ENCODE measurements at regions not wholly inside any gene's neighbourhood (a gene's known extent, or its start where the extent isn't known, plus 50 kb on each side); places are given as distances from the start of the nearest gene placed in this dataset.
"Not testable (repeated sequence)": the region's sequence is repeated elsewhere in the genome, so short reads cannot be mapped to it uniquely, and the experiment has no call there.

DNA sequence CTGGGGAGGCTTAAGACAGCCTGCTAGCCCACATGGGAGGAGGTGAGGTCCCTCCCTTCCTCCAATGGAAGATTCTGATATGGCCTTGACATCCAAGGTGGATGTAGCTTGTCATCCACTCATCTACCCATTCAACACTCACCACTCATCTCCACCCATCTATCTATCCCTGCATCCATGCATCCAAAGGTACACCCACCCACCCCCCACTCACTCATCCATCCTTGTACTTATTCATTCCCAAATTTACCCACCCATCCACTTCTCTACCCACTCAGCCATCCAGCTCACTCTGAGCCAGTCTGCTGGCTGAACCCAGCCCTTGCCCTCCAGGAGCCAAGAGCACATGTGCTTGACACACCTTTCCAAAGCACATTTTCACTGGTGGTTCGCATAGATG is 189.7 kb downstream of the TLE3 start:
- DNase-seq: no peak

DNA sequence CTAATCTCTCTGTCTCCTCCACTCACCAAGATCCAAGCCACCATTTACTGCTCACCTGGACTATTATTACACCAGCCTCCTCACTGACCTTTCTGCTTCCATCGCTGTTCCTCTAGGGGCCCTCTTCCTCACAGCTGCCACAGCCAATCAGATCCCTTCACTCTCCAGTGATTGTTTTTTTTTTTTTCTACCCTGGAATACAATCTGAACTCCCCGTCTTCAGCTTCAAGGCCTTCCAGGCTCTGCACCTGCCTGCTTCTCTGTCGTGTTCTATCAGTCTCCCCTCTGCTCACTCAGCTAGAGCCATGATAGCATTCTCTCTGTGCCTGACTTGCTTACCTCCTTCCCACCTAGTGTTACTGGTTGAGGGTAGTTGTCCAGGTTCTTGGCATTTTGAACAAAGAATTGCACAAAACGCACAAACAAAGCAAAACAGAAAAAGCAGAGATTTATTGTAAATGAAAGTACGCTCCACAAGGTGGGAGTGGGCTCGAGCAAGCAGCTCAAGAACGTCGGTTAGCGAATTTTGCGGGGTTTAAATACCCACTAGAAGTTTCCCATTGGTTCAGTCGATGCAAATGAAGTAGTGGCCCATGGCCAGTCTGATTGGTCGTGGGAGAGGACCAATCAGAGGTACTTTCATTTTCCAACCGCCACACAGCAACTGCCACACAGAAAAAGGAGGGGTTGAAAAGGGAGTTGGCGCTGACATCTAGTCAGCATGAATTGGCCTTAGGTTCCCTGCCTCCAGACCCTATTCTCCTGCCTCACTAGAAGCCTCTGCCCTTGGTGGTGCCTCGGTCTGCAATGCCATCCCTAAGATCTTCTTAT is 188.9 kb downstream of the TLE3 start:
- DNase-seq: no peak

GRCh38 chr15:69909719-69910444 is 187.8 kb downstream of the TLE3 start:
- DNase-seq: no peak

DNA sequence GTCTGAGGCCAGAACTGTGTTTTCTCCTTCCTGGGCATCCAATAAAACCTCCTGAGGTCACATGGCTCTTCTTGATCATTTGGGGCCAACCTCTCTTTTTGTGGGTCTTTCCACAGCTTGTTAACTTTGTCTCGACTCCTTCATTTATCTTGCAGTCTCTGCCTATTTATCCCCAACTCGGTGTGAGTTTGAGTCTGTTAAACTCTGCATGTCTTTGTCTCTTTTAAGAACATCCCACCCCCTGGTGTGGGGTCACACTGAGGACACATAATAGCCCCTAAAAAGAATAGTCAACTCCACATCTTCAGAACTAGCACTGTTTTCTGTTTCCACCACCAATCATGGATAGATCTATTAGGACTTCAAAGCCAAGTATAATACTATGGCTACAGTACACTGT is 187.2 kb downstream of the TLE3 start:
- no peak for DNase-seq

DNA sequence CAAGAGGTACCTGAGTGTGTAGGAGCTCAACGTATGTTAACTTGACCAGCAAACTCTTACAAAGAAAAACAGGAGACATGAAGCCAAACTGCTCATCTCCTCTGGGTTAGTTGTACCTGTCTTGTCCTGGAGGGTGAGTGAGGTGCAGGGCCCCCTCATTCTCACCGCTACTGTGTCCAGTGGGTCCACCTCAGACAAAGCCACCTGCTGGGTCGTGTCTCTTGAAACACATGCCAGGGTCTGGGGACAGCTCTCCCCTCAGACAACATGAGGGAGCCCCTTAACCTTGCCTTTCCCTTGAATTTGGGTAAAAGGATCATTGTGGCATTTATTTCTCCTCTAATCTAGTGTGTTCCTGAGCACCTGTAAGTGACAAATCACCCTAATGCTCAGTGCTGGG is 185.6 kb downstream of the TLE3 start:
- no peak for DNase-seq

GRCh38 chr15:69914040-69914439 is 183.7 kb downstream of the TLE3 start:
- DNase-seq: no peak

DNA sequence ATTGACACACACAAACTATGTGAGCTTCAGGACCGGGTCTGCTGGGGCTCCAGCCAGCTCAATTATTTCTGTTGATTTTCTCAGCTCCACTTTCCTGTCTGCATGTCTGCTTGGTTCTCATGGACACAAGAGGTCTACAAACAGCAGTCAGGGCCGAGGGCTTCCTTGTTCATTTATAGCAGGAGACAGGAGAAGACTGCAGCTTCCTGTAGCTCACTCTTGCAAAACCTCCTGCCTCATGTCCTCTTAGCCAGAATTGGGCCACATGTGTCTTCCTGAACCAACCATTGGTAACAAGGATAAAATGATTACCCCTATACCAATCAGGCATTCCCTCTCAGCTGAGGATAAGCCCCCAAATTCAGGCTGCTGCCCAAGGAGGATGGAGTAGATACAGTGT is 182.8 kb downstream of the TLE3 start:
- no peak for DNase-seq

DNA sequence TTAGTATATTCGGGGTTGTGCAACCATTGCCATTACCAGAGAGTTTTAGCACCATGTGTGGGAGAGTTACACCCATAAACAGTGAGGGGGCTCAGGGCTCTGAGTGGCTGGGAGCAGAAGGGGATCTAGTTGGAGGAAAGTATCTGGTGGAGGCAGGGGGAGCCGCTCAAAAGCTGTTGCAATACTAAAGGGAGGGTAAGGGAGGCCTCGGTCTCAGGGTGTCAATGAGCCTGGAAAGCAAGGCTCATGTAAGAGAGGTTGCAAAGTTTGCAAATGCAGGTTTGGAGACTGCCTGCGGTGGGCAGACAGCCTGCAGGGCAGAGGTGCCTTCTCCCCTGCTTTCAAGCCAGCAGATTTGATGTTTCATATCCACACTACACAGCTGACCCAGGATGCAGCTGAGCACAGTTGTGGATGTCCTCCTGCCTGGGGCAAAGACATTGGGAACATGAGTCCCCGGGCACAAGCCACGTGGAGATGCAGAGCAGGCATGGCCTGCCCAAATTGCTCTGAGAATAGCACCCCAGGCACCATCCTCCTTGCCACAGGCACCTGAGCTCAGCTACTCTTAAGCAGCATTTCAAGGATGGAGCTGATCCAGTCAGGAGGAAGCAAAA is 181.4 kb downstream of the TLE3 start:
- DNase-seq: no peak

- DNase-seq: no peak
Observed at GRCh38 chr15:69917056-69917455, 180.7 kb downstream of the TLE3 start.

GRCh38 chr15:69919816-69920215 is 177.9 kb downstream of the TLE3 start:
- no peak for DNase-seq

- no peak for DNase-seq
Observed at GRCh38 chr15:69920221-69920620, 177.5 kb downstream of the TLE3 start.

GRCh38 chr15:69921626-69922619 is 175.8 kb downstream of the TLE3 start:
- DNase-seq: no peak

DNA sequence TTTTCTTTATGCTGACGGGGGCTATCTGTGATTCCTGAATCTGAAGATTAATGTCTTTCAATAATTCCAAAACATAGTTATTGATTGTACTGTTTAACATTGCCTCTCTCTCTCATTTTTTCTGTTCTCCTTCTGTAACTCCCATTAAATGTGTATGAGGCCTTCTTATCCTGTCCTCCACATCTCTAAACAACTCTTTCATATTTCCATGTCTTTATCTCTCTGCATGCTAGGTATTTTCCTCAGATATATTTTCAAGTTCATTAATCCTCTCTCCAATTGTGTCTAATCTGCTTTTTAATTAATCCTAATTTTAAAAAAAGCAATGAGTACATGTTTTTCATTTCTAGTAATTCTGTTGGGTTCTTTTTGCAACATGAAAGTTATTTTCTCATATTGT is 173.2 kb downstream of the TLE3 start:
- no peak for DNase-seq

- DNase-seq: no peak
Observed at GRCh38 chr15:69926006-69926405, 171.7 kb downstream of the TLE3 start.

GRCh38 chr15:69926721-69927120 is 171.0 kb downstream of the TLE3 start:
- DNase-seq: no peak

DNA sequence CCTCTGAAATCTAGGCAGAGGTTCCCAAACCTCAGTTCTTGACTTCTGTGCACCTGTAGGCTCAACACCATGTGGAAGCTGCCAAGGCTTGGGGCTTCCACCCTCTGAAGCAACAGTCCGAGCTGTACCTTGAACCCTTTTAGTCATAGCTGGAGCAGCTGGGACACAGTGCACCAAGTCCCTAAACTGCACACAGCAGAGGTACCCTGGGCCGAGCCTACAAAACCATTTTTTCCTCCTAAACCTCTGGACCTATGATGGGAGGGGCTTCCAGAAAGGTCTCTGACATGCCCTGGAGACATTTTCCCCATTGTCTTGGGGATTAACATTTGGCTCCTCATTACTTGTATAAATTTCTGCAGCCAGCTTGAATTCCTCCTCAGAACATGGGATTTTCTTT is 168.8 kb downstream of the TLE3 start:
- not testable (repeated sequence) for DNase-seq

GRCh38 chr15:69929905-69930630 is 167.6 kb downstream of the TLE3 start:
- no peak for DNase-seq

DNA sequence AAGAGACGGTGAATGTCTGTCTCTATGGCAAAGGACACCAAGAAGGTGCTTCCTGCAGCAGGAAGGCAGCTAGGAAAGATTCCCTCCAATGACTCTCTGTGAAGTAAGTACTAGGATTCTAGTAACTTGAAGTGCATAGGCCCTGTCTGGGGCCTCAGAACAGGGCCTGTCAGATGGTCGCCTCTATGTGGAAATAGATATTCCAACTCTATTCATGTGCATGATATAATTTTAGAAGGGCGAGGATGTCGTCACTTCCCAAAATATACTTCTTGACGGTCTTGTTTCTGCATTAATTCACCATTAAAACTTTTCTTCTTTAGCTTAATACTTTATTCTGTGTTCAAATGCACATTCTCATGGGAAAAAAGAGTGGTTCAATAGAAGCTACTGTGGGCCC is 167.0 kb downstream of the TLE3 start:
- no peak for DNase-seq

DNA sequence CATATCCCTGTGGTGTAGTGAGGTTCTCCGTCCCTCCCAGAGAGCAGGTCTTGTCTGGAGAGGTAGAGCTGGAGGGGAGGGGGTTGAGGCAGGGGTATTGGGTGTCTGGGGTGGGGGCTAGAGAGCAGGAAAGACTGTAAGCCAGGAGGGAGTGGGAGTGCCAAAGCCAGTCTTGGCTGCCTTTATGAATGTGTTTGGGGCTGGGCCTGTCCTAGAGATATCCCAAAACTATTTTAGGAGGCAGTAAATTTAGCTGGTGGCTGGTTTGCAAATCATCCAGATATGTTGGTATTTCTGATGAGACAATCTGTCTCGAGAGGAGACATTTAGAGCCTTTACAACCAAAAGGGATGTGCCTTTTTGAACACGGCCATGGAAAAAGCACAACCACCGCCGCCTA is 166.6 kb downstream of the TLE3 start:
- DNase-seq: no peak

DNA sequence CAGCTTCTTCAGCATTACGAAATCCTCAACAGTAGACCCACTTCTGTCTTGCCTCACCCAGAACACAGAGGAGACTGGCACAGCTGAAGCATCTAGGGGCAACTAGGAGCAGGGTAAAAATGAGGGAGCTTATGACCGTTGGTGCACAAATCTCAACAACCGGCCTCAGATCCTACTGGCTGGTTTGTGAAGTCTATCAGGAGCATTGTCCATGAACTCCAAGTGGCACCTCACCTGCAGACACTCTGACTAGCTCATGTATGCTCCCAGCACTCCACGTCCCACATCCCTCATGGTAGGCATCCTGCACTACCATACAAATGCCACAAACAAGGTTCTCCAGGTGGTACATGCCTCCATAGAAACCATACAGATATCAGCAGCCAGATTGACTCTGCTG is 163.1 kb downstream of the TLE3 start:
- DNase-seq: no peak

DNA sequence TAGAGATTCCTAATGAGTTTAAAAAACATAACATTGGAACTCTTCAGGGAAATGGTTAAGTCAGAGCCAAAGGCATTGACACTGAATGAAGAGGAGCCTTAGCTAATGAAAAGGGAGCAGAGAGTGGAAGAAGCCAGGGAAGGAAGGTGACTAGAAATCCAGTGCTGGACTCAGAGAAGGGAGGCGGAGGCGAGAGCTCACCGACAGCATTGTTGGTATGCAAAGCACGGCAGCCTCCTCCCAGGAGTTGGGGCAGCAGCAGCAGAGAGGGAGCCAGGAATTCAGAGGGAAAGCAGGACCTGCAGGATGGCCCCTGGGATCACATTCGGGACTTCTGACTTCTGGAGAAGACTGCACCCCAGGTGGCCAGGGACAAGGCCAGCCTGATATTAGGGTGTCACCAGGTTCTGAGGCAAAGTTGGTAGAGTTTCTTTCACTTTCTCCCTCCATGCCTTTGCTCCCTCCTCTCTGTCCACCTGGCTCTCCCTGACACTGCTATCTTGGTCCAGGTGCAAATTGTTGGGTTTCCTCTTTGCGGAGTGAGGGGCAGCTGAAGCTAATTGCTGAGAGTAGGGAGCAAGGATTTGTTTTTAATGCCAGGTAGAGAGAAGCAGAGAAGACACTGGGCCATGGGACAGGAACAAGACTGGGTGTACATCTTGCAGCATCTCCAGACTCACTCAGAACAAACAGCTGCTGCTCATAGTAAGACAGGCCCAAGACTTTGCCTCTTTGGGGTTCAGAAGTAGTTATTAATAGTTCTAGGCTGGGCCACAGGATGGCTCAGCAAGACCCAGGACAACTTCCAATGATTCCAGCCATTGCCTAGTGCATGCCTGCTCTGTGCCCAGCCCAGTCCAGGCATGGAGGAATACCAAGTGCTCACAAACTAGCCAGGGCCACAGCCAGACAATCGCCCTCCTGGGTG is 157.9 kb downstream of the TLE3 start:
- DNase-seq: no peak

All from NCI-H446 treated with DMSO at 0.1 percent for 48 hours (cell line).